Adrenal gland (tissue), 5 donors: ENCODE measurements at regions not wholly inside any gene's neighbourhood (a gene's known extent, or its start where the extent isn't known, plus 50 kb on each side); places are given as distances from the start of the nearest gene placed in this dataset.

Source experiments
- CTCF ChIP-seq, 6 experiments: fragments of 450-650 bp in 4 of 6; fragments of 200-600 bp in 2 of 6; sonication (generic) in 1 of 6; IDR thresholded peaks; 1 replicate in 5 of 6; 2 replicates in 1 of 6; pipeline versions ENCODE4 v1.5.1 to v1.8.0; 2016 to 2021; ENCODE audit warnings: antibody characterized with exemption in 6 of 6, mild to moderate bottlenecking in 2 of 6, moderate library complexity in 1 of 6
- POLR2A ChIP-seq, 2 donors: fragments of 450-650 bp; IDR thresholded peaks; one replicate each; pipeline ENCODE4 v1.6.1; 2017; ENCODE audit warnings: antibody characterized with exemption in 2 of 2, mild to moderate bottlenecking in 2 of 2, moderate library complexity in 1 of 2
- donor health status: DM: no; HTN: no; CAD: no.

- TF ChIP-seq POLR2A (IDR thresholded peaks at IDR 0.05) (no peak), CTCF (IDR thresholded peaks at IDR 0.05) (no peak)
These were observed 173.3 kb upstream of the PDGFD start for GRCh38 chr11:104337273-104337672.
